ENCODE measurements at regions not wholly inside any gene's neighbourhood (a gene's known extent, or its start where the extent isn't known, plus 50 kb on each side); places are given as distances from the start of the nearest gene placed in this dataset.
A peak's percentile ranks its signal among the peaks of the same experiment; 100 is the strongest.

- Histone ChIP-seq H3K27me3 (no peaks in the 10 kb centered on the region), H3K4me1 (peaks cover 0 to 26% (median 0%) of the 10 kb centered on the region in 12 donors), H3K36me3 (no peaks in the 10 kb centered on the region), H3K27ac (peak overlapping the region in 1 of 12 donors; percentile 11), H3K9me3 (no peaks in the 10 kb centered on the region), H3K4me3 (peak overlapping the region in 1 of 12 donors; percentile 45)
- ATAC-seq = peak in 1 of 4 donors; percentile 22
- no peak for TF ChIP-seq POLR2A (IDR thresholded peaks at IDR 0.05)
- TF ChIP-seq, protein P1, sequence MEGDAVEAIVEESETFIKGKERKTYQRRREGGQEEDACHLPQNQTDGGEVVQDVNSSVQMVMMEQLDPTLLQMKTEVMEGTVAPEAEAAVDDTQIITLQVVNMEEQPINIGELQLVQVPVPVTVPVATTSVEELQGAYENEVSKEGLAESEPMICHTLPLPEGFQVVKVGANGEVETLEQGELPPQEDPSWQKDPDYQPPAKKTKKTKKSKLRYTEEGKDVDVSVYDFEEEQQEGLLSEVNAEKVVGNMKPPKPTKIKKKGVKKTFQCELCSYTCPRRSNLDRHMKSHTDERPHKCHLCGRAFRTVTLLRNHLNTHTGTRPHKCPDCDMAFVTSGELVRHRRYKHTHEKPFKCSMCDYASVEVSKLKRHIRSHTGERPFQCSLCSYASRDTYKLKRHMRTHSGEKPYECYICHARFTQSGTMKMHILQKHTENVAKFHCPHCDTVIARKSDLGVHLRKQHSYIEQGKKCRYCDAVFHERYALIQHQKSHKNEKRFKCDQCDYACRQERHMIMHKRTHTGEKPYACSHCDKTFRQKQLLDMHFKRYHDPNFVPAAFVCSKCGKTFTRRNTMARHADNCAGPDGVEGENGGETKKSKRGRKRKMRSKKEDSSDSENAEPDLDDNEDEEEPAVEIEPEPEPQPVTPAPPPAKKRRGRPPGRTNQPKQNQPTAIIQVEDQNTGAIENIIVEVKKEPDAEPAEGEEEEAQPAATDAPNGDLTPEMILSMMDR (IDR thresholded peaks at IDR 0.05) = no peak
- DNase-seq = no peak
- WGBS, 4 donors = 33 to 82% (median 49%) methylated on average over 1 of the region's 1 CpG
- intact Hi-C loops (cut with DNase I) = no loop called here
Measured at GRCh38 chr5:42875785-42876374, 64.2 kb upstream of the SELENOP start.

DNA sequence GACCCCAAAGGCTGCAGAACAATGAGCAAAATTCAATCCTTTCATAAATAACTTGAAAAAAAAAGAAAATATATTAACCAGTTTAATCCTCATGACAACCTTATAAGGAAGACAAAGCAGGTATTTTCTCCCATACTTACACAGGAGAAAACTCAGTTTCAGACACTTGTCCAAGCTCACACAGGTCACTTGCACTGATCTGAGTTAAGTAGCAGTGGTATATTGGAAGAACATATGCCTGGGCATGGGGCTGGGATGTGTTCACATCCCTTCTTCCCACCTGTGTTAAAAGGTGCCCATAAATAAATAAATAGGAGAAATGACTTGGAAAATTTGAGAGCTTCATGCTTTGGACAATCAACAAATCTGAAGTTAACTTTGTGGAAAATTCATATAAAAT is 63.5 kb upstream of the SELENOP start:
- Histone ChIP-seq H3K4me3 (no peak overlapping the region), H3K4me1 (peaks cover 0 to 20% (median 0%) of the 10 kb centered on the region in 12 donors), H3K36me3 (no peaks in the 10 kb centered on the region), H3K27me3 (no peaks in the 10 kb centered on the region), H3K27ac (no peak overlapping the region), H3K9me3 (no peaks in the 10 kb centered on the region)
- intact Hi-C loops (cut with DNase I) = no loop called here
- DNase-seq (no peak), ATAC-seq (no peak)
- TF ChIP-seq, protein P1 (IDR thresholded peaks at IDR 0.05) = no peak
- no peak for TF ChIP-seq POLR2A (IDR thresholded peaks at IDR 0.05)

DNA sequence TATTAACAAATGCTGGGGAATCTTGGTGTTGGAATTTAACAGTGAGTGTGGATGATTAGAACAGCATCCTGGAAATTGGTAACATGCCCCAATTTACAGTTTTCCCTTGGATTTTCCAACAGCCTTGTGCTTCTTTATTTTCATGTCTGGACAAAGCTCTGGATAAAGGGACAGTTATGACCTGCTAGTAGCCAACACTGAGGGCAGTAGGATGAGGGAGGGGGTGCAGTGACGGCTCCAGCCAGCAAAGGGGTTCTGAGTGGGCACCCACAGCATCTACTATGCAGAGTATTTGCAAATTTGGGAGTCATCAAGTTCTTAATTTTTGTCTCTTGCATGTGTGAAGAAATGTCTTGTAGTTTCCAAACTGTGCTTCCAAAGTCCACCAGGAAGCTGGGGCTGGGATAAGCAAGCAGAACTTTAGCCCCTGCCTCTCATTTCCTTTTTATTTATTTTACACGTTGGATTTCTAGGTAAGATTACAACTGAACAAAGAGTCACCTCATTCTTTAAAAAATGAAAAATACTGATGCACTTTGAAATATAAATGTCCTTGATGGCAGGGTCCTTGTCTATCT is 63.0 kb upstream of the SELENOP start:
- Histone ChIP-seq H3K4me1 (peaks cover 0 to 19% (median 0%) of the 10 kb centered on the region in 12 donors), H3K27ac (no peak overlapping the region), H3K9me3 (peaks cover 0 to under 1% (median 0%) of the 10 kb centered on the region in 12 donors), H3K36me3 (no peaks in the 10 kb centered on the region), H3K27me3 (no peaks in the 10 kb centered on the region), H3K4me3 (no peak overlapping the region)
- DNase-seq (no peak), ATAC-seq (no peak)
- intact Hi-C loops (cut with DNase I) = no loop called here
- WGBS, 4 donors = 75 to 82% (median 79%) methylated on average over 2 of the region's 2 CpGs
- TF ChIP-seq, protein P1 (IDR thresholded peaks at IDR 0.05) = no peak
- TF ChIP-seq POLR2A (IDR thresholded peaks at IDR 0.05) = no peak

- Histone ChIP-seq H3K27me3 (no peaks in the 10 kb centered on the region), H3K9me3 (peaks cover 0 to 18% (median 2%) of the 10 kb centered on the region in 12 donors), H3K36me3 (no peaks in the 10 kb centered on the region), H3K27ac (no peak overlapping the region), H3K4me1 (peaks cover 0 to 19% (median 0%) of the 10 kb centered on the region in 12 donors), H3K4me3 (no peak overlapping the region)
- intact Hi-C loops (cut with DNase I) = no loop called here
- no peak for ATAC-seq
- TF ChIP-seq POLR2A (IDR thresholded peaks at IDR 0.05) = no peak
- TF ChIP-seq, protein P1 (IDR thresholded peaks at IDR 0.05) = no peak
- whole genome bisulfite sequencing, 4 donors = 83 to 89% (median 86%) methylated on average over 3 of the region's 3 CpGs
- DNase-seq = no peak
Measured at GRCh38 chr5:42872865-42873264, 61.2 kb upstream of the SELENOP start.
